Fibroblast of lung (primary cell): ENCODE measurements at regions not wholly inside any gene's neighbourhood (a gene's known extent, or its start where the extent isn't known, plus 50 kb on each side); places are given as distances from the start of the nearest gene placed in this dataset.

Experiments used
- DNase-seq, 2 donors: peaks; one replicate each; pipeline versions ENCODE4 v3.0.0 to v3.0.0-alpha.2; 2010; ENCODE audit warnings: low read depth in 2 of 2
- H2AFZ ChIP-seq: 2 replicates; pipeline ENCODE4 v1.5.1; 2012; ENCODE audit warnings: low read length, control low read depth, inconsistent platforms
- H3K27ac ChIP-seq: 2 replicates; pipeline ENCODE4 v1.5.1; 2011; ENCODE audit warnings: low read length, control low read depth; ENCODE audit not compliant: insufficient read depth
- H3K27me3 ChIP-seq: 2 replicates; pipeline ENCODE4 v1.5.1; 2011; ENCODE audit warnings: mild to moderate bottlenecking, low read length; ENCODE audit not compliant: control insufficient read depth, insufficient read depth
- H3K36me3 ChIP-seq: 2 replicates; pipeline ENCODE4 v1.5.1; 2011; ENCODE audit warnings: low read length; ENCODE audit not compliant: control insufficient read depth, insufficient read depth
- H3K4me1 ChIP-seq: 2 replicates; pipeline ENCODE4 v1.5.1; 2011; ENCODE audit warnings: low read length; ENCODE audit not compliant: control insufficient read depth, insufficient read depth; ENCODE audit errors: extremely low read depth
- H3K4me2 ChIP-seq: 2 replicates; pipeline ENCODE4 v1.5.1; 2011; ENCODE audit warnings: low read length, control low read depth; ENCODE audit not compliant: insufficient read depth; ENCODE audit errors: extremely low read depth
- H3K4me3 ChIP-seq, 4 experiments: fragments of 200-600 bp in 1 of 4; sonication (generic) in 1 of 4; replicated peaks in 1 of 4; 2 replicates each; pipeline ENCODE4 v1.5.1; 2011 to 2016; ENCODE audit warnings: low read length in 4 of 4, low read depth in 3 of 4, mild to moderate bottlenecking in 3 of 4, control low read depth in 2 of 4, inconsistent platforms in 1 of 4, mixed read lengths in 1 of 4; ENCODE audit not compliant: insufficient read depth in 1 of 4; ENCODE audit errors: control extremely low read depth in 1 of 4
- H3K79me2 ChIP-seq: 2 replicates; pipeline ENCODE4 v1.5.1; 2012; ENCODE audit warnings: mild to moderate bottlenecking, low read length, inconsistent platforms; ENCODE audit not compliant: control insufficient read depth, insufficient read depth
- H3K9ac ChIP-seq: 2 replicates; pipeline ENCODE4 v1.5.1; 2011; ENCODE audit warnings: mild to moderate bottlenecking, low read length, control low read depth; ENCODE audit not compliant: insufficient read depth
- H3K9me3 ChIP-seq: 2 replicates; pipeline ENCODE4 v1.5.1; 2012; ENCODE audit warnings: low read depth, low read length; ENCODE audit not compliant: control insufficient read depth, insufficient read depth
- H4K20me1 ChIP-seq: 2 replicates; pipeline ENCODE4 v1.5.1; 2011; ENCODE audit warnings: low read length; ENCODE audit not compliant: control insufficient read depth, insufficient read depth; ENCODE audit errors: extremely low read depth
- CTCF ChIP-seq, 2 donors: IDR thresholded peaks in 1 of 2; conservative IDR thresholded peaks in 1 of 2; 1 replicate in 1 of 2; 2 replicates in 1 of 2; pipeline ENCODE4 v1.5.1; 2011 to 2012; ENCODE audit warnings: low read length in 2 of 2, control low read depth in 1 of 2, inconsistent platforms in 1 of 2, low read depth in 1 of 2, mild to moderate bottlenecking in 1 of 2
- EZH2 ChIP-seq: IDR thresholded peaks from 2 replicates; pipeline ENCODE4 v1.5.1; 2012; ENCODE audit warnings: low read length, control low read depth, mild to moderate bottlenecking; ENCODE audit errors: missing control alignments

- Histone ChIP-seq H3K4me3 (no peak overlapping the region), H3K9me3 (no peaks in the 10 kb centered on the region), H3K27me3 (no peaks in the 10 kb centered on the region), H2AFZ (no peak overlapping the region), H3K79me2 (no peaks in the 10 kb centered on the region), H3K36me3 (no peaks in the 10 kb centered on the region), H3K4me2 (no peak overlapping the region), H3K9ac (no peak overlapping the region), H4K20me1 (no peaks in the 10 kb centered on the region), H3K4me1 (no peaks in the 10 kb centered on the region), H3K27ac (no peak overlapping the region)
- DNase-seq: no peak
- no peak for TF ChIP-seq EZH2
- no peak for TF ChIP-seq CTCF (conservative IDR thresholded peaks at IDR 0.05 in 1 of 2, IDR thresholded peaks at IDR 0.05 in 1 of 2; ENCODE audit: low read depth in 1 of 2, low read length in 2 of 2)
Measured at GRCh38 chr20:24718277-24718676, 230.8 kb upstream of the CST7 start.

GRCh38 chr20:24718696-24719095, 230.4 kb upstream of the CST7 start:
- Histone ChIP-seq H2AFZ (no peak overlapping the region), H3K36me3 (no peaks in the 10 kb centered on the region), H4K20me1 (no peaks in the 10 kb centered on the region), H3K27me3 (no peaks in the 10 kb centered on the region), H3K79me2 (no peaks in the 10 kb centered on the region), H3K4me1 (no peaks in the 10 kb centered on the region), H3K27ac (no peak overlapping the region), H3K4me3 (no peak overlapping the region), H3K4me2 (no peak overlapping the region), H3K9me3 (no peaks in the 10 kb centered on the region), H3K9ac (no peak overlapping the region)
- no peak for DNase-seq
- no peak for TF ChIP-seq EZH2
- TF ChIP-seq CTCF (conservative IDR thresholded peaks at IDR 0.05 in 1 of 2, IDR thresholded peaks at IDR 0.05 in 1 of 2; ENCODE audit: low read depth in 1 of 2, low read length in 2 of 2): no peak

GRCh38 chr20:24720957-24721356, 228.1 kb upstream of the CST7 start:
- Histone ChIP-seq H3K9me3 (no peaks in the 10 kb centered on the region), H3K36me3 (no peaks in the 10 kb centered on the region), H3K9ac (no peak overlapping the region), H3K4me1 (no peaks in the 10 kb centered on the region), H3K27me3 (no peaks in the 10 kb centered on the region), H3K79me2 (no peaks in the 10 kb centered on the region), H3K27ac (no peak overlapping the region), H4K20me1 (no peaks in the 10 kb centered on the region), H3K4me3 (no peak overlapping the region), H2AFZ (no peak overlapping the region), H3K4me2 (no peak overlapping the region)
- DNase-seq: no peak
- TF ChIP-seq CTCF (conservative IDR thresholded peaks at IDR 0.05 in 1 of 2, IDR thresholded peaks at IDR 0.05 in 1 of 2; ENCODE audit: low read depth in 1 of 2, low read length in 2 of 2) (no peak), EZH2 (no peak)
